ENCODE measurements at regions not wholly inside any gene's neighbourhood (a gene's known extent, or its start where the extent isn't known, plus 50 kb on each side); places are given as distances from the start of the nearest gene placed in this dataset.
A peak's percentile ranks its signal among the peaks of the same experiment; 100 is the strongest.
"Not testable (repeated sequence)": the region's sequence is repeated elsewhere in the genome, so short reads cannot be mapped to it uniquely, and the experiment has no call there.

DNA sequence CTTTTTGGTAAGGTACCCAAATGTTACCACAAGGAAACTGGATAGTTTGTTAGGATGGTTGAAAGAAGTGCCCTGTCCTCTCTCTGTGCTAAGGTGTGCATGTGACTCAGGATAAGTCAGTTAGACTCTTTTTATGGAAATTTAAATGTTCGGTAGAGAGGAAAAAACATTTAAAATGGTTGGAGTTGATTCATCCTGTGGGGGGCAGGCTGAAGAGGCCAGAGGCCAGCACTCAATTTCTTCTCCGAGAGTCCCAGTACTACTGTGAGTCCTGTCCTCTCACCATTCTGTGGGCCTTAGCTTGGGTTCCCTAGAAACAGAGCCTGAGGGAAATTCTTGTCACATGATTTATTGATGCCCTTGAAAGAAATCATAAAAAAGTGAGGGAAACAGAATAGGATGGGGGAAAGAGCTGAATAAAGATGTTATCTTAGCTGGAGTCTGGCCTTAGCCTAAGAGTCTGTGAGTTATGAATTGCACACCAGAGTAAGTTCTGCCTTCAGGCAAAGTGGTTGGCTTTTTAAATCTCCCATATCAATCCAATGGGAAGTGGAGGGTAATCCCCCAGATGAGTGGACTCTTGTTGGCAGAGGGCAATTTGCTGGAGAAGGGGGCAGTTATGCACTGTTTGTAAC is 106.5 kb upstream of the GALNT15 start:
- DNase-seq = no peak
- intact Hi-C loops (cut with DNase I) = no loop called here

DNA sequence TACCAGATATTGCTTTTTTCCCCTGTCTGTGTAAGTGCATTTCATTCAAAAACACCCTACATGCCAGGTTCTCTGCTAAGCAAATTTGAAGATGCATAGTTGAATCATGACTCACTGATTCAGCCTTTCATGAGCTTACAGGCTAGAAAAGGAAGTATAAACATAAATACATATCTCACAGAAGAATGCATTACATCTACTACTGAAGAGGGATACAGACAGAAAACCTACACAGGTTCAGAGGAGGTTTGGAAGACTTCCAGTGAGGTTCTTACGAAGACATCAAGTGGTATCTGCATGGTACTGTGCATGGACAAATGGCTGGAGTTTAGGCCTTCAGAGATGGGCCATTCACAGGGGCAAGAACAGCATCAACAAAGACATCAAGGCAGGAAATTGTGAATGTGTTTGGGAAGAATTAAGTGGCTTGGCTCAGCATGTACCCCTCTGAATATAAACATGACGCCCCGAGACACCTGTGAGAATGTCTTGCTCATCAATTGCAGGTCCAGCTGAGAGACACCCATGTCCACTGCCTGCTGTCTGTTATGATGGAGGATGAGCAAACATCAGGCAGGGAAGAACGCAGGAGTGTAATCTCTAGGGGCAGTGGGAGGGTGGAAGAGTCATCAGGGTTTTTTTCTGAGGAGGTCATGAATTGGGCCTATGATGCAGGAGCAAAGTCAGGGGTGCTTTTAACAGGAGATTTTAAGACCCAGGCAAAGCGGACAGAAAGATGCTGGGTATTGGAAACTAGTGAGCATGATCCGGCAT is 105.1 kb upstream of the GALNT15 start:
- no peak for DNase-seq
- intact Hi-C loops (cut with DNase I) = no loop called here

DNA sequence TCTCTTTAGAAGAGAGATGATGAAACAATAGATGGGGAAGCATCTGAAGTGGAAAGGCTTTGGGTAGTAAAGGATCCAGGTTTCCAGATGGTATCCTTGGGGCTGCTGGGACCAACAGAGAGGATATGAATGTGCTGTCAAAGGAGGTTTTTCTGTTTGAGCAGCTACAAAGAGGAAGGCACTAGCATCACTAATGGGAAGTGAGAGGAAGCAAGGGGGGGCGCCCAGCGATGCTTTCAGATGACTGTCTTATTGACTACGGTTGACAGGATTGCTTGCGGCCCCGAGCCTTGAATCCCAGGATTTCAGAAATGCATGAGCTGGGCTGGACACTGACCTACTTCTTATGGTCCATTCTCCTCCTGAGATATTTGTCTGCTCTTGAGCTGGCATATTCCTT is 103.8 kb upstream of the GALNT15 start:
- intact Hi-C loops (cut with DNase I) = no loop called here
- no peak for DNase-seq

- intact Hi-C loops (cut with DNase I) = no loop called here
Observed at GRCh38 chr3:16071206-16071605, 103.3 kb upstream of the GALNT15 start.

DNA sequence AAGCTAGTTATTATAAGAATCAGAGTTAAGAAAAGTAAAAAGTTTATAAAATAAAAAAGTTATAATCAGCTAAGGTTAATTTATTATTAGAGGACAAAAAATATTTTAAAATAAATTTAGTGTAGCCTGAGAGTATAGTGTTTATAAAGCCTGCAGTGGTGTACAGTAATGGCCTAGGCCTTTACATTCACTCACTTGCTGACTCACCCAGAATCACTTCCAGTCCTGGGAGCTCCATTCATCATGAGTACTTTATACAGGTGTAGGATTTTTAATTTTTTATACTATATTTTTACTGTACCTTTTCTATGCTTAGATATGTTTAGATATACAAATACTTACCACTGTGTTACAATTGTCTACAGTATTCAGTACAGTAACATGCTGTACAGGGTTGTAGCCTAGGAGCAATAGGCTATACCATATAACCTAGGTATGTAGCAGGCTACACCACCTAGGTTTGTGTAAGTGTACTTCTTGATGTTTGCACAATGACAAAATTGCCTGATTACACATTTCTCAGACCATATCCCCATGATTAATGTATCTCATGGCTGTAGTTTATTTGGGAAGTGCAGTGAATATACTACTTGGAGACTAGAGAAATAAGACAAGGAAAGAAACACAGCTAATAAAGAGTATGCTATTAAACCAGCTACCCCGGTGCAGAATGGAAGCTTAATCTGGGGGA is 101.9 kb upstream of the GALNT15 start:
- intact Hi-C loops (cut with DNase I) = no loop called here
- no peak for DNase-seq

More at GRCh38 chr3:16071206-16071605, 103.3 kb upstream of the GALNT15 start:
- no peak for DNase-seq

GRCh38 chr3:16073203-16073602 is 101.3 kb upstream of the GALNT15 start:
- intact Hi-C loops (cut with DNase I) = no loop called here
- DNase-seq = no peak

GRCh38 chr3:16073990-16074671 is 100.3 kb upstream of the GALNT15 start:
- not testable (repeated sequence) for DNase-seq

DNA sequence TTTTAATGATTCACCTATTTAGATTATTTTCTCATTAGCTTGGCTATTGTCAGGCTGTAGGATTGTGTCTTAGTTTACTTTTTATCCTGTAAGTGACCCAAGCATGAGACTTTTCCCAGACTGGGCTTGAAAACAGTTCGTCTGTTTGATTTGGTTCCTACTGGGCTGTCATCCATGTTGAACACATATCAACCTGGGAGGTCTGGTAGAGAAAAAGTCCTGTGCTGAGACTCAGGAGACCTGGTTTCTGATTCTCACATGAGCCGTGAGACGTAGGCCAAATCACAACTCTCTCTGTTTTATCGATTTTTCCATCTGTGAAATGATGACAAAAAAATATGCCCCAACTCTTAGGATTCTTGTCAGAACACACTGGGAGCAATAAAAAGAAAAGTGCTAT is 98.8 kb upstream of the GALNT15 start:
- no peak for DNase-seq
- intact Hi-C loops (cut with DNase I) = no loop called here

More at GRCh38 chr3:16073990-16074671, 100.3 kb upstream of the GALNT15 start:
- intact Hi-C loops (cut with DNase I) = not testable (repeated sequence)

DNA sequence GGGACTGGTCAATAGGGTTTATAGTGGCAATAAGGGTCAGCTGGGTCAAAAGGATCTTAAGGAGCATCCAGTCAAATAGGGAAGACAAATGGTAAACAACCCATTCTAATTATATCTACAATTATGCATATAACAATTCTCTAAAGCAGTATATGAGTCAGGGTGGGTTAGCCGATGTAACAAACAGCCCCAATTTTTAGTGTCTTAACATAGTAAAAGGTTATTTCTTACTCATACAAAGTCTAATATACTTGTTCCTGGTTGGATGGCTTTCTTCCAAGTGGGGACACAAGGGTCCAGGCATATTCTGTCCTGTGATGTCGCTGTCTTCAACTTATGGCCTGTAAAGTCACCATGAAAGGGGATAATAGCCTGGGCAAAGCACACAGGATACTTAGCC is 97.9 kb upstream of the GALNT15 start:
- DNase-seq = no peak
- intact Hi-C loops (cut with DNase I) = no loop called here

GRCh38 chr3:16077146-16077545 is 97.3 kb upstream of the GALNT15 start:
- DNase-seq; intact Hi-C loops (cut with DNase I): not testable (repeated sequence)

GRCh38 chr3:16077681-16078080 is 96.8 kb upstream of the GALNT15 start:
- intact Hi-C loops (cut with DNase I); DNase-seq: not testable (repeated sequence)

DNA sequence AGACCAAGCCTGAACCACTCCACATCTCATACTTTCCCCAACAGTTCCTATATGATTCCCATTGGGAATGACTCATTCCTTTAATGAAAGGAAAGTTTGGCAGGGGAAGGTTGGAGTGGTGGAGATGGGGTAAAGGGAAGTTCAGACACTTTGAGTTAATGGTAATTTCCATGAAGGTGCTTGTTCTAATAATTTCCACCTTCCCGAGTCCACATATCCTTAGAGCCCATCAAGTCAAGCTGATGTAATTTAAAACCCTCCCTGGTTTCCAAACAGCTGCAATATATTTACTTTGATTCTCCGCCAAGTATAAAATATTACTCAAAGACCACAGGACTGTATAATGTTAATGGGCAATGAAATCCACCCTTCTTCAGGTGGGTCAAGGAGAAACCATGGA is 95.0 kb upstream of the GALNT15 start:
- DNase-seq = no peak
- intact Hi-C loops (cut with DNase I) = no loop called here

DNA sequence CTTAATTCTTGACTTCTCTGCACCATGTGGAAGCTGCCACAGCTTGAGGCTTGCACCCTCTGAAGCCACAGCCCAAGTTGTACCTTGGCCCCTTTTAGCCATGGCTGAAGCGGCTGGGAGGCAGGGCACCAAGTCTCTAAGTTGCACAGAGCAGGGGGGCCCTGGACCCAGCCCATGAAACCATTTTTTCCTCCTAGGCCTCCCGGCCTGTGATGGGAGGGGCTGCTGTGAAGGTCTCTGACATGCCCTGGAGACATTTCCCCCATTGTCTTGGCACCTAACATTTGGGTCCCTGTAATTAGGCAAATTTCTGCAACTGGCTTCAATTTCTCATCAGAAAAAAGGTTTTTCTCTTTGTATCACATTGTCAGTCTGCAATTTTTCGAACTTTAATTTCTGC is 92.8 kb upstream of the GALNT15 start:
- DNase-seq = no peak
- intact Hi-C loops (cut with DNase I) = no loop called here

DNA sequence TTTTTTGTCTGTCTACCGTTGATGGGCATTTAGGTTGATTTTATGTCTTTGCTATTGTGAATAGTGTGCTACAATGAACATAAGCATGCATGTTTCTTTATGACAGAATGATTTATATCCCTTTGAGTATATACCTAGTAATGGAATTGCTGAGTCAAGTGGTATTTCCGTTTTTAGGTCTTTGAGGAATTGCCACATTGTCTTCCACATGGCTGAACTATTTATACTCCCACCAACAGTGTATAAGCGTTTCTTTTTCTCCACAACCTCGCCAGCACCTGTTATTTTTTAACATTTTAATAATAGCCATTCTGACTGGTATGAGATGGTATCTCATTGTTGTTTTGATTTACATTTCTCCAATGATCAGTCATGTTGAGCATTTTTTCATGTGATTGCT is 89.6 kb upstream of the GALNT15 start:
- intact Hi-C loops (cut with DNase I) = no loop called here
- no peak for DNase-seq

GRCh38 chr3:16085410-16085809 is 89.1 kb upstream of the GALNT15 start:
- intact Hi-C loops (cut with DNase I) = no loop called here
- no peak for DNase-seq

DNA sequence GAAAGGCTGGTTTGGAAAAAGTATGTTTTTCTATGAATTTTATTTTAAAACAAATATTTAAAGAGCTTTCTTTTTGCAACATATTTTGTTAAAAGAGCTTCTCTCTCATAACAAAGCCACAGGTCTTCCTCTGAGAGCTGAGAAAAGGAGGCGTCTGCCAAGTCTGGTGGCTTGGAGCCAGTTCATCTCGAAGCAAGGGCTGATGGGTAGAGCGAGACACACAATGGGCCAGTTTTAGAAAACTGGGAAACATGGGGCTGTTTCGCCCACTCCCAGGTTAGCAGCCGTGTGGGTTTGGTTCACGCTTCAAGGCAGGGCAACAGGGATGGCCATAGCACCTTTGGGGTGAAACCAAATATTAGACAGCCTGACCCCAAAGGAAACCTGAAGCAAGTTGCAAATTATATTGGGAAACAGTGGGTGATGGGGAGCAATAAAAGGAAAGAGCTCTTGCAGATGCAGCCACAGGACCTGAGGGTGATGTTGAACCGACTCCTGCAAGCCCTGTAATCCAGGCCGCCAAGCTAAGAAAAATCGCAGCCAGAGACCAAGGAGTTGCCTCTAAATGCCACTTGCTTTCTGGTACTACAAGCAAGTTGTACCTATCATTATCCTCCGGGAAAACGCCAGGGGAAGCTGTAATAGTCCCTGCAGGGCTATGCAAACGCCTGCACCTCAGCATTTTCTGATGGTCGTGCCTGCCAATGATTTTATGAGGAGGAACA is 88.4 kb upstream of the GALNT15 start:
- intact Hi-C loops (cut with DNase I) = no loop called here
- DNase-seq = peak; percentile 73 to 97 (median 82)

DNA sequence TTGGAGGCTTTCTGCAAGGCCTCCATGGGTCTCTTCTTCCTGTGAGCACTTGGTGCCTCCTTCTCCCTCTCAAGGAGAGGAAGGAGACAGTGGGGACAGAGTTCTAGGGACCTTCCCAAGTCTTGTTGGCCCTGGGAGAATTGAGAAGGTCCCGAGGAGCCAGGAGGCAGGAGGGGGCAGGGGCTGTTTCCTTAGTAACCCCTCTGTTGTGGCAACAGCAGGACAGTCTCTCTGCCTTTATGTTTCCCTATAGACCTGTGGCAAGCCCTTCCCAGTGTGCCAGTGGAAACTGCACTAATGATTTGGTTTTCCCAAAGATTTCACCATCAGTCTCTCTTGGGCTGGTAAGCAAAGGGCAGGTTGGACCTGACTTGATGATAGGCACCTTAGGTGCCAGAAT is 87.8 kb upstream of the GALNT15 start:
- intact Hi-C loops (cut with DNase I) = no loop called here
- no peak for DNase-seq

GRCh38 chr3:16088496-16088895 is 86.0 kb upstream of the GALNT15 start:
- intact Hi-C loops (cut with DNase I) = no loop called here

DNA sequence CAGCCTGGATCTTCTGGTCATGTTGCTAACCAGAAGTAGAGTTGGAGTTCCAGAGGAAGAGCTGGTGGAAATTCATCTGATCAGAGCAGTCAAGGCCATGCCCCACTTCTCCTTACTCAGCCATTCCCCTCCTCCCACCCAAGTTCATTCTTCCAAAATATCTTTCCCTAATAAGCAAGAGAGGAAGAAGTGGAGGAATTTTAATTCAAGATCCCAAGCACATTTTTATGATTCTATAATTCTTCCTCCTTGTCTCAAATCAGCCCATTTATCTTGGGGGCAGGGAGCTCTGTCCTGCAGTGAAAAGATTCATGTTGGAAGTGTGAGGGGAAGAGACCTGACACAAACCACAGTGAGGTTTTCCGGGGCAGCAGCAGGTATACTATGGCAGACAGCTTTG is 85.0 kb upstream of the GALNT15 start:
- no peak for DNase-seq
- intact Hi-C loops (cut with DNase I) = no loop called here

More at GRCh38 chr3:16088496-16088895, 86.0 kb upstream of the GALNT15 start:
- DNase-seq = no peak

DNA sequence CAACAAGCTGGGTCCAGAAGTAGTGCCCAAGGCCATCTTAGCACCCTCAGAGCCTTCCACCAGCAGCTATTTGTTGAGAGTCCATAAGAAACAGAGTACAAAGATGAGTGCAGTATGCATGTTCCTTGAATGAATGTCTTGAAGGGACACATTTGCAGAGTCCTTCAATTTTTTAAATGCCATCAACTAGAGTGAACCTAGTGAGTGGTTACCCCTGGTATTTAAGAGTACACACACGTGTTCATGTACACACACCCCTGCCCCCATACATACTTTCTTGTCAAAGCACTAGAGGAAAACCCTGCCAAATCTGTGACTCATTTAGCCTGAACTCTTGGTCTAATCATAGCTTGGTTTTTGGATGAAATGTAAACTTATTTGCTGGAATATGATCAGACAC is 84.5 kb upstream of the GALNT15 start:
- no peak for DNase-seq
- intact Hi-C loops (cut with DNase I) = no loop called here

Data from posterior cingulate gyrus (tissue), 11 donors.